HG02938 (cell line): ENCODE measurements at regions not wholly inside any gene's neighbourhood (a gene's known extent, or its start where the extent isn't known, plus 50 kb on each side); places are given as distances from the start of the nearest gene placed in this dataset.

ENCODE experiments used
- ATAC-seq: cut with Tn5 transposase; IDR thresholded peaks from one replicate; pipeline ENCODE4 v1.9.1; 2021; ENCODE audit warnings: mild to moderate bottlenecking, moderate library complexity; ENCODE audit not compliant: unreplicated experiment

DNA sequence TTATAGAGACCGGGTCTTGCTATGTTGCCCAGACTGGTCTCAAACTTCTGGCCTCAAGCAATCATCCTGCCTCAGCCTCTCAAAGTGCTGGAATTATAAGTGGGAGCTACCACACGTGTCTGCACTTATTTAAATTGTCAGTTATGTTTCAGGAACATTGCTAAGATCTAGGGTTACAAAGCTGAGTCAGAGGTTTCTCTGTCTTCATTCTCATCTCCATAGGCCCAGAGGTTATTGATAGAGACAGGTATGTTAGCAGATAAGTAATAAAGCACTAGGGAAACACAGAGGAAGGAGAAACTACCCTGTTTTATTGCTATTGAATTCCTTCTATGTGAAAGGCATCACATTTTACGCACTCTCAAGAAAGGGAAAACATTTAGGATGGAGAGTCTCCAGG lies 214.1 kb downstream of the REEP3 start:
- ATAC-seq, result no peak

DNA sequence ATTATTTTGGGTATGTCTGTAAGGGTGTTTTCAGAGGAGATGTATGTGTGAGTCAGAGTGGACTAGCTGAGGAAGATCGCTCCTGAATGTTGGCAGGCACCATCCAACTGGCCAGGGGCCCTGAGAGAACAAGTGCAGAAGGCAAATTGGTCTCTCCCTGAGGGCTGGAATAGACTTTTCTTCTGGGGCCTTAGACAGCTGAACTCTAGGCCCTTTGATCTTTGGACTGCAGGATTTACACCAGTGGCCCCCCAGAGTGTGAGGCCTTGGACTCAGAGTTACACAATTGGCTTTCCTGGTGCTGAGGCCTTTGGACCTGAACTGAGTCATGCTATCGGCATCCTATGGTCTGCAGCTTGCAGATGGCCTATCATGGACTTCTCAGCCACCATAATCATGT lies 217.2 kb downstream of the REEP3 start:
- no peak for ATAC-seq

- no peak for ATAC-seq
Measured at GRCh38 chr10:63744060-63744941, 223.1 kb downstream of the REEP3 start.

GRCh38 chr10:63749915-63750314 lies 228.7 kb downstream of the REEP3 start:
- no peak for ATAC-seq

- ATAC-seq, result no peak
Measured at GRCh38 chr10:63751836-63752235, 230.6 kb downstream of the REEP3 start.

DNA sequence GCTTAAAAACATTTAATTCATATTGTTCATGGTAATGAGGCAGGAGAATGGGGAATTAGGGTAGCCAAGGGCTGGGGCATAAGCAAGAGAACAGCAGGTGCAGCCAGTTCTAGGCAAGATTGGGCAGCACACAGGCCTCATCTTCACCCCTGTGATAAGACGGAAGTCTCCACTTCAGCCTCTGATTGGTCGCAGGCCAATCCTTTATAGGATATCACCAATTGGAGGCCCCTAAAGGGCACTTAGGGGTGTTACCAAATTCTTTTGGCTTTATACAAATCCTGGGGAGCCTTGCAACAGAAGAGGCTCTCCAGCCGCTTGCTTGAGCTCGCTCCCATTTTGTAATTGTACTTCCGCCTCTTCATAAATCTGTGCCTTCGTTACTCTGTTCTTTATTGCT lies 231.1 kb downstream of the REEP3 start:
- ATAC-seq, result no peak

DNA sequence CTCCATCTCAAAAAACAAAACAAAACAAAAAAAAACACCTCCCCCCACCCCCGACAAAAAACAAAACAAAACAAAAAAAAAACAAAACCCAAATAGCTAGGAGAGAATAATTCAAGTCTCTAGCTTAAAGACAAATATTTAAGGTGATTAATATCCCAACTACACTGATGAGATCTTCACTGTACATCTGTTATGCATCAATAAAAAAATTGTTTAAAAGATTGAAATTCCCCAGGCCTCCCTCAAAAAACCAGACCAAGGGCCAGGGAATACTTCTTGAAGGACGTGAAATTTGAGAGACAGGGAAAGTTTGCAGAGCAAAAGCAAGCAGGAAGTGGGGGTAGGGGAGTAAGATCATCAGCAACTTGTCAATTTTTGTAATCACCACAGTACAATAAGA lies 232.6 kb downstream of the REEP3 start:
- no peak for ATAC-seq

GRCh38 chr10:63755441-63755840 lies 234.2 kb downstream of the REEP3 start:
- no peak for ATAC-seq

GRCh38 chr10:63757067-63757466 lies 235.9 kb downstream of the REEP3 start:
- ATAC-seq, result no peak

DNA sequence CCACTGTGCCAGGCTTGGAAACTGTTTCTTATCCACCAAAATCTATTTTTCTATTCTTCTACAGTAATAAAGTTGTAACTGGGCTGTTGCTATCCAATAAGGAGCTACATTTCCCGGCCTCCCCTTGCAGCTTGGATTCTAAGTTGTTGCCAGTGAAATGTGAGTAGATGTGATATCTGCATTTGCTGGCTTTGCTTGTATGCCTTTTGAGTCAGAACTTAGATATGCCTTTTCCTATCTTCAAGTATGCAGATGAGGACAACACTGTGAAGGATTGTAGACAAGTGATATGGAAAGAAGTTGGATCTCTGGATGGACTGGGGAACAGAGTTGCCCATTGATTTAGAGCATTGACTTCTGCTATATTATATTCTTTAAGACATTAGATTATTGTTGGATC lies 236.9 kb downstream of the REEP3 start:
- no peak for ATAC-seq

DNA sequence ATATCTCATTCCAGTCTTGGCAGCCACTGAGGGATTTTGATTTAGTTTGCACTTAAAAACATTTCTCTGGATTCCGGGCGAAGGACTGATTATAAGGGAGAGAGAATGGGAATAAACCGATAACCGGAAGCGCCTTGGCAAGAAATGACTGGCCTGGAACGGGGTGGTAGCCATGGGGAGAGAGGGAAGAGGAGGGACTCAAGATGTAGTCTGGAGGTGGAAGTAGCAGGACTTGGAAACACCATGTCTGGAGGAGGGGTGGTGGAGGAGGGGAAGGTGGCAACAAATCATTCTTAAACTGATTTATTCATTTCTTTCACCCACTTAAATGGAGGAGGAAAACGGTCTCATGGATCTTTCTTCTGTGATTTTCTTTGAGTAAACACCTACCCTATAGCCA lies 238.1 kb downstream of the REEP3 start:
- no peak for ATAC-seq

- ATAC-seq, result no peak
Measured at GRCh38 chr10:63760034-63760707, 239.0 kb downstream of the REEP3 start.

GRCh38 chr10:63760708-63761047 lies 239.5 kb downstream of the REEP3 start:
- ATAC-seq, result no peak

GRCh38 chr10:63761243-63761642 lies 240.0 kb downstream of the REEP3 start:
- ATAC-seq, result no peak

DNA sequence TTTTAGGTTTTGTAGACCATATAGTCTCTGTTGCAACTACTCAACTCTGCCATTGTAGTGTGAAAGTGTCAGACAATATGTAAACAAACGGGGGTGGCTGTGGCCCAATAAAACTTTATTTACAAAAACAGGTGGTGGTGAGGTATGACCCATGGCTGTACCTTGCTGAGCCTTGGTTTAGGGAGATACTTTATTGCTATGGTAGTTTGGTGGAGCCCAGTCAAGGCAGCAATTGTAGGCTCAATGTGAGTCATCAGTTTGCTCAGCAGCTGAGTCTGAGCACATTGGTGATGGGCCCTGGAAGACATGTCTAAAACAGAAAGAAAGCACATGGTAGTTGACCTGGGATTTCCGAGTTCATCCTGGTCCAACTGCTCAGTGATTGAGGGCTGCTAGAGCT lies 242.5 kb downstream of the REEP3 start:
- no peak for ATAC-seq

DNA sequence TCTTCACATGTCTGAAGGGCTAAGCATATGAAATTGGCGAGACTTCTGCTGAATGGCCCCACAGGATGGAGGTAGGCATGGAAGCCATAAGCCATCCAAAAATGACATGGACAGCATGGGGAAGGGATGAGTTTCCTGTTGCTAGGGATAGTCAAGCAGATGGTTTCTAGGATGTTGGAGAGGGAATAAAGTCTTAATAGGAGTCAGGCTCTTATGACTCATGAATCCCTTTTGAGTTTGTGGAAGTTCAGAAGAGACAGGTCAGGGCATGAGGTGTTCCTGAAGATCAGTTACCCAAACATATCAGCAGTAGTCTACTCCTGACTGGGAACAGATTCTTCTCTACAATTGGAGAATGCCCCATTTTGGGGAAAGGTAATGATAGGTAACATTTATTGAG lies 243.9 kb downstream of the REEP3 start:
- ATAC-seq, result no peak

DNA sequence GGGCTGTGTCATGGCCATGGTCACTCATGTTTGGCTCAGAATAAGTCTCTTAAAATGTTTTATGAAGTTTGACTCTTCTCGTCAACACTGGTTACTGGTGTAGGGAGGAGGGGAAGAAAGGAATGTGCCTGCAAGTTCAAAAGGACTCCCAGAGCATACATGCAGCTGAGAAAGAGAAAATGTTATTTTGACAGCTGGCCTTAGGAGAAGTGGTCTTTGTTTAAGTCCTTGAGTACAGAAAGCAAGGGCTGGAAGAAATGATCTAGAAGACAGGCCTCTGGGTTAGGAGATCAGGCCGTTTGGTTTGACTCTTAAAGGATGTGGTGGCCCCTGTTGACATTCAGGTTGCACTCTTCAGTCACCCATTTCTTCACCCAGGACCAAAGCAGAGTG lies 245.5 kb downstream of the REEP3 start:
- ATAC-seq, result no peak

DNA sequence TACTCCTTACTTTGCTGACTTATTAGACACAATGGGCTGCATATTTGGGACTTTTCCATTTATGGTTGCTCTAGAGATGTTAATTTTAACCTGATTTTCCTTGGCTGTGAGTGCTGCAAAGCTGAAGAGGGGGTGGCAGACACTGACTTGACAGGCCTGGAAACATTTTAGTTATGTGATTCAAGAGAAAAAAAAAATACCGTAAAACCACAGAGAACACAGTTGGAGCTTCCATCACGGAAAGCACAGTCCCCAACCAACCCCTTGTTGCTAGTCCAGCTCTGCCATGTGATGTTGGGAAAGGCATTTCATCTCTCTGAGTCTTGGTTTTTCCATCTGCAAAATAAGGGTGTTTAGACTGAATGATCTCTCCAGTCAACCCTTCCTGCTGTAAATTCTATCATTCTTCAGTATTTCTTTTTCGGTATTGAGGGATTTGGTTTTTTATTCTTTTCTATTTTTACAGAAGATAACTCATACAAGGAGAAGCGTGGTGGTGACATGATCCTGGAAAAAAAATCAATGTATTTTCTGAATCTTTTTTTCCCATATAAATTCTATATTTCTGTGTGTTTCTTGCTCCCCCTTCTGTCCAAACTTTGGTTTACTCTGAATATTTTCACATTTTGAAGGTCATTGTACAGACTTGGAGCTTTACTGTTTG lies 246.1 kb downstream of the REEP3 start:
- ATAC-seq, result no peak

DNA sequence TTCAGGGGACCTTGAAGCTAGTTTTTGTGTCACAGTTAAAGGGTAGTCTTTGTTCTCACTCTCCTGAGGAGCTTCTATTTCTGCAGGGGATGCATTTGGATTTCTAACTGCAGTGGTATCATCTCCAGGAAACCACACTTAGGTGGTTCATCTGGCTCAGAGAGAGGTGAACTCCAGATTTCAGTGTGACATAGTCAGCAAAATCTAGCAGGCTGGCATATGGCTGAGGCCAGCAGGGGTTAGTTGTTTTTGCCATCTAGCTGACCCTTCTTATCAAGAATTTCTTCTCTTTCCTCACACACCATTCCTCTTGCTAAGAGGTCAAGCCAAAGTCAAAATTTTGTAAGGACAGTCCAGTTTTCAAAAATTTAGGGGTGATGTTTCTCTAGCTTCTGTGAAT lies 248.2 kb downstream of the REEP3 start:
- ATAC-seq, result no peak

- no peak for ATAC-seq
Measured at GRCh38 chr10:63770523-63770922, 249.3 kb downstream of the REEP3 start.

DNA sequence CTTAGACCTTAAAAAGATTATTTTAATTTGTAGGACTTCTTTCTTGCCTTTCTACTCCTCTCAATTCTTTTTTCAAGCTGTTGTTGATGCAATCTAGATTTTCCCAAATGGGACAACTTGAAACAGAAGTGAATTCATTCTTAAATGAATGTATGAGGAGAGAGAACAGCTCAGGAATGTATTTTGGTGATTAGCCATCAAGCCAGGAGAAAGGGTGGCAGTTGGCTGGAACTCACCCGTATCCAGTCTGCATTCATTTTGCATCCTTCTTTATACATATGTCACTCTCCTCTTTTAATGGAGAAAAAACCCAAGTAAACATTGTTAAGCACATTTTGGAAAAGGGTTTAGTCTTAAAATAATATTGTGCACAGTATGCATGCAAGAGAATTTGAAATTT lies 251.3 kb downstream of the REEP3 start:
- no peak for ATAC-seq

GRCh38 chr10:63773106-63773505 lies 251.9 kb downstream of the REEP3 start:
- ATAC-seq, result no peak
